Neural cell (in vitro differentiated cells): ENCODE measurements at regions not wholly inside any gene's neighbourhood (a gene's known extent, or its start where the extent isn't known, plus 50 kb on each side); places are given as distances from the start of the nearest gene placed in this dataset.

Experiments used
- H2AFZ ChIP-seq: fragments of 200-600, 300-800 bp; sonication (generic), shearing (Covaris generic); 2 replicates; pipeline ENCODE4 v1.6.0; 2014; ENCODE audit warnings: low read depth, mild to moderate bottlenecking, antibody characterized with exemption, low read length, moderate library complexity
- H3F3A ChIP-seq: fragments of 200-600 bp; shearing (Covaris generic); 2 replicates; pipeline ENCODE4 v1.6.1; 2016; ENCODE audit warnings: mild to moderate bottlenecking, moderate library complexity, mixed read lengths, antibody characterized with exemption, low read length; ENCODE audit not compliant: insufficient read depth, poor library complexity, severe bottlenecking
- H3K27ac ChIP-seq: fragments of 200-600, 300-800 bp; sonication (generic), shearing (Covaris generic); 2 replicates; pipeline ENCODE4 v1.5.1; 2014; ENCODE audit warnings: mild to moderate bottlenecking, low read length, moderate library complexity
- H3K27me3 ChIP-seq: fragments of 300-800, 200-600 bp; sonication (generic), shearing (Covaris generic); 2 replicates; pipeline ENCODE4 v1.6.0; 2014; ENCODE audit warnings: mild to moderate bottlenecking, low read depth, low read length, moderate library complexity; ENCODE audit not compliant: insufficient read depth
- H3K36me3 ChIP-seq: fragments of 300-800, 200-600 bp; sonication (generic), shearing (Covaris generic); 2 replicates; pipeline ENCODE4 v1.5.1; 2014; ENCODE audit warnings: mild to moderate bottlenecking, antibody characterized with exemption, low read length, moderate library complexity; ENCODE audit not compliant: insufficient read depth
- H3K4me2 ChIP-seq: fragments of 300-800, 200-600 bp; sonication (generic), shearing (Covaris generic); 2 replicates; pipeline ENCODE4 v1.6.0; 2014; ENCODE audit warnings: mild to moderate bottlenecking, low read length
- H3K4me3 ChIP-seq: fragments of 300-800, 200-600 bp; sonication (generic), shearing (Covaris generic); 2 replicates; pipeline ENCODE4 v1.5.1; 2014; ENCODE audit warnings: mild to moderate bottlenecking, low read length, moderate library complexity
- H3K79me2 ChIP-seq: fragments of 200-600 bp; shearing (Covaris generic); replicated peaks from 2 replicates; pipeline ENCODE4 v1.6.0; 2014; ENCODE audit warnings: mild to moderate bottlenecking, low read length, moderate library complexity; ENCODE audit not compliant: insufficient read depth
- H3K9ac ChIP-seq: fragments of 300-800, 200-600 bp; sonication (generic), shearing (Covaris generic); 2 replicates; pipeline ENCODE4 v1.6.1; 2016; ENCODE audit warnings: mild to moderate bottlenecking, low read length, mixed read lengths
- H3K9me2 ChIP-seq: fragments of 200-600 bp; shearing (Covaris generic); 2 replicates; pipeline ENCODE4 v1.6.1; 2016; ENCODE audit warnings: mild to moderate bottlenecking, low read length, mixed read lengths; ENCODE audit not compliant: insufficient read depth
- H3K9me3 ChIP-seq: fragments of 200-600, 300-800 bp; sonication (generic), shearing (Covaris generic); 2 replicates; pipeline ENCODE4 v1.6.1; 2016; ENCODE audit warnings: mild to moderate bottlenecking, mixed run types, low read length, moderate library complexity, mixed read lengths
- H4K20me1 ChIP-seq: fragments of 200-600 bp; shearing (Covaris generic); 2 replicates; pipeline ENCODE4 v1.6.1; 2016; ENCODE audit warnings: mild to moderate bottlenecking, mixed run types; ENCODE audit not compliant: insufficient read depth
- CTCF ChIP-seq: fragments of 450-650 bp; IDR thresholded peaks from 2 replicates; pipeline ENCODE4 v1.5.1; 2014; ENCODE audit warnings: antibody characterized with exemption, mild to moderate bottlenecking, moderate library complexity; ENCODE audit not compliant: poor library complexity, severe bottlenecking
- EP300 ChIP-seq: fragments of 450-650 bp; conservative IDR thresholded peaks from 2 replicates; pipeline ENCODE4 v1.6.1; 2014; ENCODE audit warnings: antibody characterized with exemption, mild to moderate bottlenecking, moderate library complexity; ENCODE audit not compliant: poor library complexity, severe bottlenecking
- EZH2 ChIP-seq: fragments of 200-600, 300-800 bp; shearing (Covaris generic), sonication (generic); IDR thresholded peaks from 2 replicates; pipeline ENCODE4 v1.6.1; 2014; ENCODE audit warnings: antibody characterized with exemption, low read length, borderline replicate concordance, mild to moderate bottlenecking; ENCODE audit not compliant: insufficient read depth, poor library complexity, severe bottlenecking
- MXI1 ChIP-seq: fragments of 450-650 bp; conservative IDR thresholded peaks from 2 replicates; pipeline ENCODE4 v1.6.1; 2014; ENCODE audit warnings: antibody characterized with exemption, mild to moderate bottlenecking; ENCODE audit not compliant: poor library complexity, severe bottlenecking
- POLR2AphosphoS5 ChIP-seq: IDR thresholded peaks from 2 replicates; pipeline ENCODE4 v1.6.1; 2012
- RAD21 ChIP-seq: fragments of 450-650 bp; conservative IDR thresholded peaks from 2 replicates; pipeline ENCODE4 v1.6.1; 2014; ENCODE audit warnings: antibody characterized with exemption, mild to moderate bottlenecking, moderate library complexity
- SMC3 ChIP-seq: fragments of 450-650 bp; conservative IDR thresholded peaks from 2 replicates; pipeline ENCODE4 v1.6.1; 2014; ENCODE audit warnings: antibody characterized with exemption, mild to moderate bottlenecking, moderate library complexity; ENCODE audit not compliant: poor library complexity
- TAF1 ChIP-seq: IDR thresholded peaks from 2 replicates; pipeline ENCODE4 v1.6.1; 2012; ENCODE audit warnings: low read depth
- TF ChIP-seq, protein P1 (sequence below): IDR thresholded peaks from 2 replicates; pipeline ENCODE4 v1.6.1; 2012; ENCODE audit warnings: borderline replicate concordance

DNA sequence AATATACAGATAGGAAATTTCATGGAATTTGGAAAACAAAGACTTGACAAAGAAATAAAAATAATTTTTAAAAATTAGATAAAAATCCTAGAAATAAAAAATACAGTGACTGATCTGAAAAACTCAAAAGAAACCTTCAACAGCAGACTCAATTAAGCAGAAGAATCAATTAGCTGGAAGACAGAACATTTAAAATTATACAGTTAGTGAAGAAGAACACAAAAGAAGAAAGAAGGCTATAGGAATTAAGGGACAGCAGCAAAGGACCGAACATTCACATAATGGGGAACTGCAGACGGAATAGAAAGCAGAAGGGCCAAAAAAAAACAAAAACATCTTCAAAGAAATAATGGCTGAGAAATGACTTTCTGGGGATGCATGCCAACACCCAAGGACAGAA lies 314.5 kb downstream of the CRPPA start:
- no peak overlapping the region for H2AFZ ChIP-seq
- H3K79me2 ChIP-seq: no peaks in the 10 kb centered on the region
- H3K36me3 ChIP-seq: no peaks in the 10 kb centered on the region
- no peak overlapping the region for H3K27ac ChIP-seq
- H3K4me2 ChIP-seq: no peak overlapping the region
- H3K9me3 ChIP-seq: no peaks in the 10 kb centered on the region
- no peak overlapping the region for H3K4me3 ChIP-seq
- no peaks in the 10 kb centered on the region for H3K9me2 ChIP-seq
- no peak overlapping the region for H3K9ac ChIP-seq
- H3K27me3 ChIP-seq: no peaks in the 10 kb centered on the region
- H3F3A ChIP-seq: no peaks in the 10 kb centered on the region
- H4K20me1 ChIP-seq: no peaks in the 10 kb centered on the region
- TF ChIP-seq TAF1 (no peak), EZH2 (no peak), RAD21 (no peak), EP300 (no peak), POLR2AphosphoS5 (no peak), MXI1 (no peak), CTCF (no peak)

GRCh38 chr7:16106300-16106699 lies 315.0 kb downstream of the CRPPA start:
- H3K9ac ChIP-seq: no peak overlapping the region
- H3K36me3 ChIP-seq: no peaks in the 10 kb centered on the region
- H3K4me3 ChIP-seq: no peak overlapping the region
- no peaks in the 10 kb centered on the region for H3F3A ChIP-seq
- no peak overlapping the region for H3K4me2 ChIP-seq
- no peaks in the 10 kb centered on the region for H3K9me2 ChIP-seq
- no peaks in the 10 kb centered on the region for H4K20me1 ChIP-seq
- no peak for TF ChIP-seq EZH2
- no peak for TF ChIP-seq POLR2AphosphoS5
- no peak for TF ChIP-seq CTCF
- TF ChIP-seq, protein P1, sequence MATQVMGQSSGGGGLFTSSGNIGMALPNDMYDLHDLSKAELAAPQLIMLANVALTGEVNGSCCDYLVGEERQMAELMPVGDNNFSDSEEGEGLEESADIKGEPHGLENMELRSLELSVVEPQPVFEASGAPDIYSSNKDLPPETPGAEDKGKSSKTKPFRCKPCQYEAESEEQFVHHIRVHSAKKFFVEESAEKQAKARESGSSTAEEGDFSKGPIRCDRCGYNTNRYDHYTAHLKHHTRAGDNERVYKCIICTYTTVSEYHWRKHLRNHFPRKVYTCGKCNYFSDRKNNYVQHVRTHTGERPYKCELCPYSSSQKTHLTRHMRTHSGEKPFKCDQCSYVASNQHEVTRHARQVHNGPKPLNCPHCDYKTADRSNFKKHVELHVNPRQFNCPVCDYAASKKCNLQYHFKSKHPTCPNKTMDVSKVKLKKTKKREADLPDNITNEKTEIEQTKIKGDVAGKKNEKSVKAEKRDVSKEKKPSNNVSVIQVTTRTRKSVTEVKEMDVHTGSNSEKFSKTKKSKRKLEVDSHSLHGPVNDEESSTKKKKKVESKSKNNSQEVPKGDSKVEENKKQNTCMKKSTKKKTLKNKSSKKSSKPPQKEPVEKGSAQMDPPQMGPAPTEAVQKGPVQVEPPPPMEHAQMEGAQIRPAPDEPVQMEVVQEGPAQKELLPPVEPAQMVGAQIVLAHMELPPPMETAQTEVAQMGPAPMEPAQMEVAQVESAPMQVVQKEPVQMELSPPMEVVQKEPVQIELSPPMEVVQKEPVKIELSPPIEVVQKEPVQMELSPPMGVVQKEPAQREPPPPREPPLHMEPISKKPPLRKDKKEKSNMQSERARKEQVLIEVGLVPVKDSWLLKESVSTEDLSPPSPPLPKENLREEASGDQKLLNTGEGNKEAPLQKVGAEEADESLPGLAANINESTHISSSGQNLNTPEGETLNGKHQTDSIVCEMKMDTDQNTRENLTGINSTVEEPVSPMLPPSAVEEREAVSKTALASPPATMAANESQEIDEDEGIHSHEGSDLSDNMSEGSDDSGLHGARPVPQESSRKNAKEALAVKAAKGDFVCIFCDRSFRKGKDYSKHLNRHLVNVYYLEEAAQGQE: no peak
- TF ChIP-seq EP300: no peak
- TF ChIP-seq RAD21: no peak
- no peak for TF ChIP-seq SMC3
- no peak for TF ChIP-seq MXI1
- TF ChIP-seq TAF1: no peak
- no peaks in the 10 kb centered on the region for H3K27me3 ChIP-seq
- no peak overlapping the region for H2AFZ ChIP-seq
- H3K27ac ChIP-seq: no peak overlapping the region
- no peaks in the 10 kb centered on the region for H3K79me2 ChIP-seq
- no peaks in the 10 kb centered on the region for H3K9me3 ChIP-seq
